Ascending aorta (tissue), 2 donors: ENCODE measurements at regions not wholly inside any gene's neighbourhood (a gene's known extent, or its start where the extent isn't known, plus 50 kb on each side); places are given as distances from the start of the nearest gene placed in this dataset.

ENCODE experiments used
- DNase-seq, 2 donors: peaks; one replicate each; pipeline ENCODE4 v3.0.0-alpha.2; 2019; ENCODE audit warnings: low spot score in 2 of 2
- H3K27ac ChIP-seq, 2 donors: fragments of 200-600 bp; sonication (generic); one replicate each; pipeline ENCODE4 v1.5.1; 2016 to 2017; ENCODE audit warnings: mild to moderate bottlenecking in 1 of 2
- H3K27me3 ChIP-seq: fragments of 200-600 bp; sonication (generic); one replicate; pipeline ENCODE4 v1.5.1; 2017
- H3K36me3 ChIP-seq, 2 donors: fragments of 200-600 bp; sonication (generic); one replicate each; pipeline ENCODE4 v1.5.1; 2016
- H3K4me1 ChIP-seq, 2 donors: fragments of 200-600 bp; sonication (generic); one replicate each; pipeline ENCODE4 v1.5.1; 2016 to 2017; ENCODE audit warnings: mild to moderate bottlenecking in 1 of 2
- H3K4me3 ChIP-seq, 2 donors: fragments of 200-600 bp; sonication (generic); one replicate each; pipeline ENCODE4 v1.5.1; 2016 to 2017; ENCODE audit warnings: mild to moderate bottlenecking in 1 of 2
- H3K9me3 ChIP-seq, 2 donors: fragments of 200-600 bp; sonication (generic); one replicate each; pipeline ENCODE4 v1.5.1; 2016
- CTCF ChIP-seq, 3 experiments: fragments of 200-600 bp in 2 of 3; fragments of 450-650 bp in 1 of 3; sonication (generic) in 2 of 3; IDR thresholded peaks; one replicate each; pipeline ENCODE4 v1.5.1; 2016 to 2019; ENCODE audit warnings: antibody characterized with exemption in 3 of 3, mild to moderate bottlenecking in 1 of 3, moderate library complexity in 1 of 3
- intact Hi-C: fragments of 100-400 bp; cut with DNase I; formaldehyde crosslinking; loops from one replicate; pipeline ENCODE4 v1.15.1; 2023

GRCh38 chr3:13173186-13173585 is 100.0 kb upstream of the IQSEC1 start:
- Histone ChIP-seq H3K9me3 (no peaks in the 10 kb centered on the region), H3K27me3 (no peaks in the 10 kb centered on the region), H3K4me1 (no peaks in the 10 kb centered on the region), H3K36me3 (no peaks in the 10 kb centered on the region), H3K27ac (no peak overlapping the region), H3K4me3 (no peak overlapping the region)
- no peak for DNase-seq
- intact Hi-C loops: no loop called here
- TF ChIP-seq CTCF (IDR thresholded peaks at IDR 0.05): no peak

- TF ChIP-seq CTCF (IDR thresholded peaks at IDR 0.05): no peak
- DNase-seq: no peak
- intact Hi-C loops: no loop called here
Measured at GRCh38 chr3:13172644-13173013, 99.4 kb upstream of the IQSEC1 start.

GRCh38 chr3:13171704-13172643 is 98.7 kb upstream of the IQSEC1 start:
- Histone ChIP-seq H3K9me3 (no peaks in the 10 kb centered on the region), H3K36me3 (no peaks in the 10 kb centered on the region), H3K27me3 (no peaks in the 10 kb centered on the region), H3K4me1 (no peaks in the 10 kb centered on the region), H3K4me3 (no peak overlapping the region), H3K27ac (no peak overlapping the region)
- intact Hi-C loops: no loop called here
- TF ChIP-seq CTCF (IDR thresholded peaks at IDR 0.05): no peak
- DNase-seq: no peak

More at GRCh38 chr3:13172644-13173013, 99.4 kb upstream of the IQSEC1 start:
- Histone ChIP-seq H3K4me3 (no peak overlapping the region), H3K27me3 (no peaks in the 10 kb centered on the region), H3K27ac (no peak overlapping the region), H3K36me3 (no peaks in the 10 kb centered on the region), H3K9me3 (no peaks in the 10 kb centered on the region), H3K4me1 (no peaks in the 10 kb centered on the region)

GRCh38 chr3:13170317-13170716 is 97.1 kb upstream of the IQSEC1 start:
- no peak for DNase-seq
- intact Hi-C loops: no loop called here
- Histone ChIP-seq H3K9me3 (no peaks in the 10 kb centered on the region), H3K4me1 (no peaks in the 10 kb centered on the region), H3K27me3 (no peaks in the 10 kb centered on the region), H3K27ac (no peak overlapping the region), H3K4me3 (no peak overlapping the region), H3K36me3 (no peaks in the 10 kb centered on the region)
- TF ChIP-seq CTCF (IDR thresholded peaks at IDR 0.05): no peak

GRCh38 chr3:13168391-13168790 is 95.2 kb upstream of the IQSEC1 start:
- Histone ChIP-seq H3K27ac (no peak overlapping the region), H3K4me3 (no peak overlapping the region), H3K36me3 (no peaks in the 10 kb centered on the region), H3K27me3 (no peaks in the 10 kb centered on the region), H3K9me3 (no peaks in the 10 kb centered on the region), H3K4me1 (no peaks in the 10 kb centered on the region)
- TF ChIP-seq CTCF (IDR thresholded peaks at IDR 0.05): no peak
- no peak for DNase-seq
- intact Hi-C loops: no loop called here
